ENCODE measurements at regions not wholly inside any gene's neighbourhood (a gene's known extent, or its start where the extent isn't known, plus 50 kb on each side); places are given as distances from the start of the nearest gene placed in this dataset.

- TF ChIP-seq CTCF (conservative IDR thresholded peaks at IDR 0.05) (no peak), ZFX (IDR thresholded peaks at IDR 0.05) (no peak)
These were observed 241.6 kb upstream of the RORB start for GRCh38 chr9:74255489-74255984.

All from C4-2B (cell line).